ENCODE measurements at regions not wholly inside any gene's neighbourhood (a gene's known extent, or its start where the extent isn't known, plus 50 kb on each side); places are given as distances from the start of the nearest gene placed in this dataset.

DNA sequence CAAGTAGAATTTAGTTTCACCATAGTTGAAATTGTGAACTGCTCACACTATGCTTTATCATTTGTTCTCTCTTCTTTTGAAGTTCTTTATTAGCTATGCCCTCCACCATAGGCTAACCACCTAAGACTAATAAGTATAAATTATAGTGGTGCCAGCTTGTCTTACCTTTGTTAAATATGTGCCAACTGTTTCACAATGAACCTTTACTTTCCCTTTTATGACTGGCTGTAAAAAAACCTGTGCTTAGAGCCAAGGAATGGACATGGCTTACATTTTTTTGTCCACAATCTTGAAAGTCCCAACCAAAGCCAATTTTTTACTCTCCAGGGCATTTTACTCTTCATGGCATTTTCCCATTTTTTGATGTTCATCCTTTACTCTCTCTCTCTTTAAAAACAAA, 123.5 kb upstream of the LEF1 start:
- DNase-seq (ENCODE audit: low read depth) = no peak
- no peak overlapping the region for H3K4me3 ChIP-seq (ENCODE audit: low read depth, low read length)
- TF ChIP-seq MYC (IDR thresholded peaks at IDR 0.05; ENCODE audit: low read depth, low read length) = no peak
- TF ChIP-seq, protein P1, sequence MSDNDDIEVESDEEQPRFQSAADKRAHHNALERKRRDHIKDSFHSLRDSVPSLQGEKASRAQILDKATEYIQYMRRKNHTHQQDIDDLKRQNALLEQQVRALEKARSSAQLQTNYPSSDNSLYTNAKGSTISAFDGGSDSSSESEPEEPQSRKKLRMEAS (IDR thresholded peaks at IDR 0.05; ENCODE audit: low read depth, low read length) = no peak
- TF ChIP-seq, protein P2, sequence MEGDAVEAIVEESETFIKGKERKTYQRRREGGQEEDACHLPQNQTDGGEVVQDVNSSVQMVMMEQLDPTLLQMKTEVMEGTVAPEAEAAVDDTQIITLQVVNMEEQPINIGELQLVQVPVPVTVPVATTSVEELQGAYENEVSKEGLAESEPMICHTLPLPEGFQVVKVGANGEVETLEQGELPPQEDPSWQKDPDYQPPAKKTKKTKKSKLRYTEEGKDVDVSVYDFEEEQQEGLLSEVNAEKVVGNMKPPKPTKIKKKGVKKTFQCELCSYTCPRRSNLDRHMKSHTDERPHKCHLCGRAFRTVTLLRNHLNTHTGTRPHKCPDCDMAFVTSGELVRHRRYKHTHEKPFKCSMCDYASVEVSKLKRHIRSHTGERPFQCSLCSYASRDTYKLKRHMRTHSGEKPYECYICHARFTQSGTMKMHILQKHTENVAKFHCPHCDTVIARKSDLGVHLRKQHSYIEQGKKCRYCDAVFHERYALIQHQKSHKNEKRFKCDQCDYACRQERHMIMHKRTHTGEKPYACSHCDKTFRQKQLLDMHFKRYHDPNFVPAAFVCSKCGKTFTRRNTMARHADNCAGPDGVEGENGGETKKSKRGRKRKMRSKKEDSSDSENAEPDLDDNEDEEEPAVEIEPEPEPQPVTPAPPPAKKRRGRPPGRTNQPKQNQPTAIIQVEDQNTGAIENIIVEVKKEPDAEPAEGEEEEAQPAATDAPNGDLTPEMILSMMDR (IDR thresholded peaks at IDR 0.05; ENCODE audit: low read depth, low read length) = no peak
- TF ChIP-seq POLR2A (IDR thresholded peaks at IDR 0.05; ENCODE audit: extremely low read depth, insufficient read length) = no peak

DNA sequence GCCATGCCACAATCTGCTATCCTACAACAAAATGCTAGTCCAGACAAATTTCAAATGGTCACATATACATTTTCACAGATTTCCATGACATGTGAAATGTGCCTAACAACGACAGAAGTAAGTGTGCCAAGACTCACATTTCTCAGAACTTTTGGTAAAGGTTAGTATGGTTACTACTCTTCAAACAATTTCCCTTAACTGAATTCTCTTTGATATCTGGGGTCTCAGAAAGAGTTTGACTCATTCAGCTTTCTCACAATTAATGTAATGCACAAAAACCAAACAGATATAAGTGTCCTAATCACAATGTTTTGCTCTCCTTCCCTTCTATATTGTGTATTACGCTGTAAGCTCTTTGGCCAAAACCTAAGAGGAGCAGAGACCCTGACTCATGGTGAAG, 122.4 kb upstream of the LEF1 start:
- TF ChIP-seq MYC (IDR thresholded peaks at IDR 0.05; ENCODE audit: low read depth, low read length) (no peak), POLR2A (IDR thresholded peaks at IDR 0.05; ENCODE audit: extremely low read depth, insufficient read length) (no peak)
- TF ChIP-seq, protein P2 (IDR thresholded peaks at IDR 0.05; ENCODE audit: low read depth, low read length) = no peak
- TF ChIP-seq, protein P1 (IDR thresholded peaks at IDR 0.05; ENCODE audit: low read depth, low read length) = no peak
- no peak for DNase-seq (ENCODE audit: low read depth)
- no peak overlapping the region for H3K4me3 ChIP-seq (ENCODE audit: low read depth, low read length)

DNA sequence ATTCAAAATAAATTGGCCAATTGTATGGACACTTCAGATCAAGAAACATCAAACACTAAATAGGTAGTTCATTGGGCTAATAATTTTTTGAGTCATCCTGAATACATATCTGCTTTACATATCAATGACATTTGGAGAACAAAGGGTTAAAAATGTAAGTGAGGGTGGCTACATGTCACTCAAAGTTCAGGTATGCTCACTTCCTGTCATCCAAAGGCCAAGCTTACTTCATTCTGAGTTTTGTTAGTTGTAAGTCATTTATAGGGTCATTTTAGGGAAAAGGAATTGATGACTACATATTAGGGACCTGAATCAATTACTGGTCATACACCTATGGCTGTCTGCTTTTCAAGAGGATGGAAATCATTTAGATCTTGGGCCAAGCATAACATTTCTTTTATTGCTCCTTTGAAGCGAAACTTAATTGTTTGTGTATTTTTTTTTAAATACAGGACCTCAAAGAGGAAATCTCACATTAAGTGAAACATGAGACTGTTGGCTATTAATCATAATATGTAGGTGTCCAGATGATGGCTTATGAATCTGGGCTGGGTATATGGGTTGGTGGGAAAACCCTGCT, 119.2 kb upstream of the LEF1 start:
- TF ChIP-seq, protein P2 (IDR thresholded peaks at IDR 0.05; ENCODE audit: low read depth, low read length) = no peak
- no peak for TF ChIP-seq MYC (IDR thresholded peaks at IDR 0.05; ENCODE audit: low read depth, low read length)
- TF ChIP-seq POLR2A (IDR thresholded peaks at IDR 0.05; ENCODE audit: extremely low read depth, insufficient read length) = no peak
- TF ChIP-seq, protein P1 (IDR thresholded peaks at IDR 0.05; ENCODE audit: low read depth, low read length) = no peak
- no peak overlapping the region for H3K4me3 ChIP-seq (ENCODE audit: low read depth, low read length)
- no peak for DNase-seq (ENCODE audit: low read depth)

DNA sequence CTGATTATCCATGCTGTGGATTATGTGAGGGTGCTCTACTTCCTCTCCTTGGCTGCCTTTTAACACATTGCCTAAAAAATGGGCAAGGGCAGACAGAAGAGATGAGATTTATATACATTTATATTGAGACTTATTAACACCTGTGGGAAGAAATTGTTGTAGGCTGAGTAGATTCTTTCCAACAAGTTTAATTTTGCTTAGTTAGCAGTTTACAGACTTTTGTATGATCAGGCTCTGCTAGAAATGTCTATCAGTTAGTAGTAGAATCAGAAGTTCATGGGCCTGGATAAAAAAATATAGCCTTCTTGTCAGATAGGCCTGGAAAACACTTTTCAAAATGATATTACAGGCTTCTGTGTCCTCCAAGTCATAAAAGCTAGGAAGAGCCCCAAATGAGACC, 111.3 kb upstream of the LEF1 start:
- TF ChIP-seq, protein P1 (IDR thresholded peaks at IDR 0.05; ENCODE audit: low read depth, low read length) = no peak
- TF ChIP-seq POLR2A (IDR thresholded peaks at IDR 0.05; ENCODE audit: extremely low read depth, insufficient read length) (no peak), MYC (IDR thresholded peaks at IDR 0.05; ENCODE audit: low read depth, low read length) (no peak)
- TF ChIP-seq, protein P2 (IDR thresholded peaks at IDR 0.05; ENCODE audit: low read depth, low read length) = no peak
- DNase-seq (ENCODE audit: low read depth) = no peak
- H3K4me3 ChIP-seq (ENCODE audit: low read depth, low read length) = no peak overlapping the region

DNA sequence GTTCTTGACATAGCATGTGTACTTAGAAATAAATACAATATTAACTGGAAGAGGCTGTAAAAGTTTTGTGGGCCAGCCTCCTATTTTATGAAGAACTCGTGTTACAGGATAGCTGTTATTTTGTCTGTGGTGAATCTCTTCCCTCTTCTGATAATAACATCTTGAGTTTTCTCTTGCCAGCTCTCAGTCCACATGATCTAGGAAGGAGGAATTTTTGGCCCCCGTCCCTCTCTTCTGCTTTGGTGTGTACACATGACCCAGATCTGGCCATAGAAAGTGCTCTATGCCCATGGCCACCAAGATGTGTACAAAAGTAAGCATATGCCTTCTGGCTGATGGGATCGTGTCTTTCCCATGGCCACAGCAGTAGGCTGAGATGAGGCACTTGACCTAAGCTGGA, 108.0 kb upstream of the LEF1 start:
- H3K4me3 ChIP-seq (ENCODE audit: low read depth, low read length) = no peak overlapping the region
- DNase-seq (ENCODE audit: low read depth) = no peak
- TF ChIP-seq MYC (IDR thresholded peaks at IDR 0.05; ENCODE audit: low read depth, low read length) = no peak
- no peak for TF ChIP-seq POLR2A (IDR thresholded peaks at IDR 0.05; ENCODE audit: extremely low read depth, insufficient read length)
- TF ChIP-seq, protein P2 (IDR thresholded peaks at IDR 0.05; ENCODE audit: low read depth, low read length) = no peak
- TF ChIP-seq, protein P1 (IDR thresholded peaks at IDR 0.05; ENCODE audit: low read depth, low read length) = no peak

Data from NB4 (cell line).